Activated CD4-positive, alpha-beta T cell treated with anti-CD3 and anti-CD28 coated beads, Interleukin-2, amount 10 ng/mL, durations not matched to agents 24 days and 14 days (primary cell): ENCODE measurements at regions not wholly inside any gene's neighbourhood (a gene's known extent, or its start where the extent isn't known, plus 50 kb on each side); places are given as distances from the start of the nearest gene placed in this dataset.

Source experiments
- DNase-seq: peaks from one replicate; pipeline ENCODE4 v3.0.0; 2022
- H3K27ac Mint-ChIP-seq: one replicate; pipeline ENCODE4 v1.8.0; 2022; ENCODE audit warnings: mild to moderate bottlenecking, mixed read lengths
- H3K27me3 Mint-ChIP-seq: one replicate; pipeline ENCODE4 v1.8.0; 2022; ENCODE audit warnings: mixed read lengths
- H3K36me3 Mint-ChIP-seq: one replicate; pipeline ENCODE4 v1.8.0; 2022; ENCODE audit warnings: low read depth, mild to moderate bottlenecking, mixed read lengths
- H3K4me1 Mint-ChIP-seq: one replicate; pipeline ENCODE4 v1.8.0; 2021; ENCODE audit warnings: mixed read lengths
- H3K4me3 Mint-ChIP-seq: one replicate; pipeline ENCODE4 v1.8.0; 2022; ENCODE audit warnings: mild to moderate bottlenecking, moderate library complexity, mixed read lengths
- H3K9me3 Mint-ChIP-seq: one replicate; pipeline ENCODE4 v1.8.0; 2021; ENCODE audit warnings: mixed read lengths
- intact Hi-C: fragments of 100-400 bp; cut with micrococcal nuclease; formaldehyde crosslinking; loops from one replicate; pipeline ENCODE4 v1.15.1; 2023

DNA sequence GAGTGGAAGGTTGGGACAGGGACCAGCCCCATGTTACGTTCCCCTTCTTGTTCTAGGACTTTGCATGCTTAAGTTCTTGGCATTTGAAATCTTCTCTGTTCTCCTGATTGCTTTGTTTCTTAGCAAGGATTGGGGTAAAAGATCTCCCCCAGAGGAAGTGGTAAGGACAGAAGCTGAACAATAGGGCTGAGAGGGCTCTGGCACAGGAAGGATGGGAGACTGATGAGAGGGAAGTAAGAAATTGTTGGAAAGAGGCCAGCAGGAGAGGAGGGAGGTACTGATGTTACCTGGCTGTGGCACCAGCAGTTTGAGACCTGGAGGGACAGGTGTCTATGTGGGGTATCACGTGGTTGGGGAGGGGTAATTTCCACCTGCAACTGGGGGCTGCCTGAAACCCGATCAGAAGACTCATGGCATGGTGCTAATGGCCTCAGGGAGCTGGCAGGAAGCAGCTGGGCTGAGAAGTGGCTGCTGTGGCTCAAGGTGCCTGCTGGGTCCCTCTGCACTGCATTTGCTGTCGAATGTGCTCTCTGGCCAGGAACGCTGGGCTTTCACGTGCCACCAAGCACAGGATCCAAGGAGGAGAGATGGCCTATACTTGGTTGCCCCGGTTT, 108.4 kb downstream of the LSM3 start:
- intact Hi-C loops, result no loop called here
- Mint-ChIP-seq H3K27ac (no peak overlapping the region), H3K36me3 (no peaks in the 10 kb centered on the region), H3K4me3 (no peak overlapping the region), H3K4me1 (no peaks in the 10 kb centered on the region), H3K9me3 (no peaks in the 10 kb centered on the region), H3K27me3 (peaks cover 11% of the 10 kb centered on the region)
- DNase-seq, result no peak

DNA sequence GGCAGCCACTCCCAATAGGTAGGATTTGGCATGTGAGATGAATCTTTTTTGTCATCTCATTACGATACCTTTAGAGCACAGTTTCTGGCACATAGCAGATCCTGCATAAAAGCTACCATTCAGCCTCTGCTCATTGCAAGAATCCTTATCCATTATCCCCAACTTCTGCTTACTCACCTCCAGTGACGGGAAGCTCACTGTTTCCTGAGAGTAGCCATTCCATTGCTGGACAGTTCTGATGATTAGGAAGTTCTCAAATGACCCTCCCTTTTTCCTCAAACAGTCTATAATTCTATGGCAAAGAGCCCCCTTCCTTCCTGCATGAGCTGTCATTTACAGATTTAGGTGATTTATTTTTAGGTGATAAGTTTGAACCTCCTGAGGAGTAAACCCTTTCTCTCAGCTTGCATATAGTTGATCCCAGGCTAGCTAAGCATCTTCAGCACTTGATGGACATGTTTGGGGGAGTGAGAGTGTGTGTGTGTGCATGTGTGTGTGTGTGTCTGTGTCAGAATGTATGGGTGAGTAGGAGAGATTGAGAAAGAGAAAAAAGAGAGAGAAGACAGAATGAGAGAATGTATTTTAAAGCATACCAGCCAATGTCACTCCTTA, 109.7 kb downstream of the LSM3 start:
- no peaks in the 10 kb centered on the region for H3K36me3 Mint-ChIP-seq
- intact Hi-C loops, result no loop called here
- H3K27ac Mint-ChIP-seq, result no peak overlapping the region
- DNase-seq, result no peak
- H3K4me3 Mint-ChIP-seq, result no peak overlapping the region
- peaks cover 11% of the 10 kb centered on the region for H3K27me3 Mint-ChIP-seq
- H3K4me1 Mint-ChIP-seq, result no peaks in the 10 kb centered on the region
- no peaks in the 10 kb centered on the region for H3K9me3 Mint-ChIP-seq

DNA sequence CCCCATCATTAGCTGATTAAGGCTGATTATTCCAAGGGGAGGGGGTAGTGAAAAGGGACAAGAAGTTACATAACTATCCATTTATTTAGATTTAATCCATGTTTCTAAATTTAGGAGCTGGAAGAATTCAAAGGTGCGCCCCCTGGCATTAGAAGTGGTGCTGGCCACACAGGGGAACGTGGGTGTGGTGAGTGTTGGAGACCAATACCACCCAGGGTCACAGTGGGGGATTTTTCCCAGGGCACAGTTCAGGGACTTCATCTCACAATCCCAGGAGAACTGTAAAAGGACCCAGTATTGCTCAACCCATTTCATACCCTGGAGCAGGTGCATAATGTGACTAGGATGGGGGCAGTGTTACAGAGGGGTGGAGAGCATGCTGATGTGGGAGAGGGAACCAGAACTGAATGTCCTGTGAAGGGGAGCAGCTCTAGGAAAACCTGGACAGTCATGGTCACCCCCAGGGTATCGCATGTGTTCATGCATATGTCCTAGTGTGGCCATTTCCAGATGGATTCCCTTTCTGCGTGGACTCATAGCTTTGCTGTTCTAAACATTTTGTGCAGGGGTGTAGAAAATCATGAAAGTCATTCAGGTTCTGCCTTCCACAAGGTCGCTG, 110.3 kb downstream of the LSM3 start:
- intact Hi-C loops, result no loop called here
- no peak overlapping the region for H3K4me3 Mint-ChIP-seq
- no peaks in the 10 kb centered on the region for H3K36me3 Mint-ChIP-seq
- no peak overlapping the region for H3K27ac Mint-ChIP-seq
- peaks cover 11% of the 10 kb centered on the region for H3K27me3 Mint-ChIP-seq
- H3K9me3 Mint-ChIP-seq, result no peaks in the 10 kb centered on the region
- no peaks in the 10 kb centered on the region for H3K4me1 Mint-ChIP-seq
- no peak for DNase-seq

DNA sequence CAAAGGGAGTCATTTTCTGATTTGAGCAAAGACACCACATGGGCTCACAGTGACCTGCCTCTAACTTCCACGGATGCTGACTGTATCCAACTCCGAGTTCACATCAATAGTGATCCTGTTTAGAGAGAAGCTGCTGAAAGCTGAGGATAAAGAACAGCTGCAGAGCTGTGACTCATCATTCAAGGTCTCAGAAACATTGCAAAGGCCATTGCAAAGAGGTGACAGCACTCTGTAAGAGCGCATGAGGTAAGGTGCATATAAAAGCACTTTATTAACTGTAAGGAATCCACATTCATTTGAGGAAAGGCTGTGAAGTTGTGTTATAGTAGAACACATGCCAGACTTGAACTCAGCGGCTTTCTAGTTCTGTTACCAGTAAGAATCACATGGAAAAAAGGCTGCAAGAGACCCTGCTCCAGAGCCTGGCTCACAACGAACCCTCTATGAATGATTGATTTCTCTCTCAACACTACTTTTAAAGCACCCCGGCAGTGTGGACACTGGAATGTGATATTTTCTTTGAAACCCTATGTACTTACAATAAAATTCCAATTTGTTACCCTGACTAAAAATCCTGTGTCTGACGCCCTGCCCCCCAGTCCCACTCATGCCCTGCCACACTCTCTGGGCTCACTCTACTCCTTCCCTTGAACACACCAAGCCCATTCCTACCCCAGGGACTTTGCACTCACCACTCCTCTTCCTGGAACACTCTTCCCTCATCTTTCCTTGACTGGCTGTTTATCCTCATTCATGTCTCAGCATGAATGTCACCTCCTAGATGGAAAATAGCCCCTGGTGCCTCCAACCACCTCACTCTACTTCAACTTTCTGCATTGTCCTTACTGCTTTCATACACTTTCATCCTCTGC, 111.2 kb downstream of the LSM3 start:
- no peak for DNase-seq
- Mint-ChIP-seq H3K27ac (no peak overlapping the region), H3K27me3 (peaks cover 14% of the 10 kb centered on the region), H3K4me3 (no peak overlapping the region), H3K4me1 (no peaks in the 10 kb centered on the region), H3K36me3 (no peaks in the 10 kb centered on the region), H3K9me3 (no peaks in the 10 kb centered on the region)
- intact Hi-C loops, result no loop called here

- Mint-ChIP-seq H3K27me3 (peaks cover 16% of the 10 kb centered on the region), H3K4me3 (no peak overlapping the region), H3K9me3 (no peaks in the 10 kb centered on the region), H3K27ac (no peak overlapping the region), H3K36me3 (no peaks in the 10 kb centered on the region), H3K4me1 (no peaks in the 10 kb centered on the region)
- no peak for DNase-seq
- intact Hi-C loops, result no loop called here
Observed at GRCh38 chr3:14290631-14291385, 111.6 kb upstream of the SLC6A6 start.

GRCh38 chr3:14295037-14295436, 107.4 kb upstream of the SLC6A6 start:
- Mint-ChIP-seq H3K4me3 (no peak overlapping the region), H3K27me3 (peaks cover 13% of the 10 kb centered on the region), H3K9me3 (no peaks in the 10 kb centered on the region), H3K36me3 (no peaks in the 10 kb centered on the region), H3K4me1 (no peaks in the 10 kb centered on the region), H3K27ac (no peak overlapping the region)
- DNase-seq, result no peak
- intact Hi-C loops, result no loop called here

GRCh38 chr3:14295801-14296200, 106.6 kb upstream of the SLC6A6 start:
- Mint-ChIP-seq H3K27me3 (peaks cover 7% of the 10 kb centered on the region), H3K4me3 (no peak overlapping the region), H3K27ac (no peak overlapping the region), H3K4me1 (no peaks in the 10 kb centered on the region), H3K9me3 (no peaks in the 10 kb centered on the region), H3K36me3 (no peaks in the 10 kb centered on the region)
- intact Hi-C loops, result no loop called here
- DNase-seq, result no peak

DNA sequence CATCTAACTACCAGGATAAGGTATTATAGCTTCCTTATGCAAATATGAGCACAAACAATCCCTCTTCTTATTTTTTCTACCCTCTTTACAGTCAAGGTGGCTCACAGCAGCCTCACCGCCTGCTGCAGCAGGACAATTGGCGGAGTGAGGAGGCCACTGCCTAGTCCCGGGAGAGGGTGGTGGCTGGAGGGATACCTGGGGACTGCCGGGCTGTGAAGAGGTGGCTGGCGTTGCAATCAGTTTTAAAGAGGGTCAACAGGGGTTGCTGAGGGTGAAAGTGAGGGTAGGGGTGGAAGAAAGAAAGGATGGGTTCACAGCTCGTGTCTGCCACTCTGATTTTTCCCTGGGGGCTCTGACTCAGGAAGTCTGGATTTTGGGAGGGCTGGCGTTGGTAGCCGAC, 105.1 kb upstream of the SLC6A6 start:
- no peak overlapping the region for H3K4me3 Mint-ChIP-seq
- intact Hi-C loops, result no loop called here
- H3K36me3 Mint-ChIP-seq, result no peaks in the 10 kb centered on the region
- peaks cover 5% of the 10 kb centered on the region for H3K27me3 Mint-ChIP-seq
- no peaks in the 10 kb centered on the region for H3K4me1 Mint-ChIP-seq
- no peak overlapping the region for H3K27ac Mint-ChIP-seq
- no peaks in the 10 kb centered on the region for H3K9me3 Mint-ChIP-seq
- DNase-seq, result no peak

DNA sequence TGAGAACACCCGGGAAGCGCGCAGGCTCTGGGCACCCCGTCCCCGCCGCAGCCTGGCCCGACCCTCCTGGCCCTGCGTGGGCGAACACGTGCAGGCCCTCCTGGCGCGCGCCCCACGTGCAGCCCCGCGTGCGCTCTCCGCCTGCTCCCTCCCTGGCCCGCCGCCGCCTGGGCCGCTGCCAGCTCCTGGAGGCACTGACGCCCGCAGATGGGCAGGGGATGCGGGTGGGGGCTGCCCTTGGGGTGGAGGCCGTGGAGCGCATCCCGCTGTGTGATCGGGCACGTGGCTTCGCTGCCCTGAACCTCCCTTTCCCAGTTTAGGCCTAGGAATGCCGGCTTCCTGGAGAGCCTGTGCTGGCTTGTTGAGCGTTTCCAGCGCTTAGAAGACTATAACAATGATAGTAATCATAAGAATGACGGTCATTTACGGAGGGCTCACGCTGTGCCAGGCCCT, 104.6 kb upstream of the SLC6A6 start:
- no peak for DNase-seq
- Mint-ChIP-seq H3K4me1 (no peaks in the 10 kb centered on the region), H3K9me3 (no peaks in the 10 kb centered on the region), H3K27ac (no peak overlapping the region), H3K27me3 (peaks cover 5% of the 10 kb centered on the region), H3K36me3 (no peaks in the 10 kb centered on the region), H3K4me3 (no peak overlapping the region)
- intact Hi-C loops, result no loop called here

- Mint-ChIP-seq H3K4me3 (no peak overlapping the region), H3K4me1 (peaks cover 2% of the 10 kb centered on the region), H3K9me3 (no peaks in the 10 kb centered on the region), H3K27me3 (peaks cover 6% of the 10 kb centered on the region), H3K36me3 (no peaks in the 10 kb centered on the region), H3K27ac (no peak overlapping the region)
- intact Hi-C loops, result no loop called here
- DNase-seq, result no peak
Observed at GRCh38 chr3:14298442-14298841, 104.0 kb upstream of the SLC6A6 start.

GRCh38 chr3:14298991-14299555, 103.3 kb upstream of the SLC6A6 start:
- intact Hi-C loops, result no loop called here
- no peak for DNase-seq
- H3K27me3 Mint-ChIP-seq, result peaks cover 7% of the 10 kb centered on the region
- no peak overlapping the region for H3K27ac Mint-ChIP-seq
- H3K4me1 Mint-ChIP-seq, result peaks cover 4% of the 10 kb centered on the region
- H3K9me3 Mint-ChIP-seq, result no peaks in the 10 kb centered on the region
- no peaks in the 10 kb centered on the region for H3K36me3 Mint-ChIP-seq
- no peak overlapping the region for H3K4me3 Mint-ChIP-seq

DNA sequence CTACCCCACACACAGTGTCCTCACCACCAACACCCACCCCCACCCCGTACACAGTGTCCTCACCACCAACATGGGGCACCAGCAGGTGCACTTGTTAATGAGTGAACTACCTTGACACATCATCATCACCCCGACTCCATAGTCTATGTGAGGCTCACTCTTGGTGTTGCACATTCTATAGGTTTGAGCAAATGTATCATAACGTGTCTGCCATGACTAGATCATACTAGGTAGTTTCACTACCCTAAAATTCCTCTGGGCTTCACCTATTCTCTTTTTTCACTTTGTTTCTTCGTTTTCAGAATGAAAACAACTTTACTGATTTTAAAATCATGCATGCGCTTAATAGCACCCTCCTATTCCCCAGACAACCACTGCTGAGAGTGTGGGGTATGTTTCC, 102.6 kb upstream of the SLC6A6 start:
- intact Hi-C loops, result no loop called here
- no peaks in the 10 kb centered on the region for H3K9me3 Mint-ChIP-seq
- H3K4me1 Mint-ChIP-seq, result peaks cover 4% of the 10 kb centered on the region
- H3K27me3 Mint-ChIP-seq, result peaks cover 5% of the 10 kb centered on the region
- no peaks in the 10 kb centered on the region for H3K36me3 Mint-ChIP-seq
- no peak for DNase-seq
- no peak overlapping the region for H3K27ac Mint-ChIP-seq
- no peak overlapping the region for H3K4me3 Mint-ChIP-seq

DNA sequence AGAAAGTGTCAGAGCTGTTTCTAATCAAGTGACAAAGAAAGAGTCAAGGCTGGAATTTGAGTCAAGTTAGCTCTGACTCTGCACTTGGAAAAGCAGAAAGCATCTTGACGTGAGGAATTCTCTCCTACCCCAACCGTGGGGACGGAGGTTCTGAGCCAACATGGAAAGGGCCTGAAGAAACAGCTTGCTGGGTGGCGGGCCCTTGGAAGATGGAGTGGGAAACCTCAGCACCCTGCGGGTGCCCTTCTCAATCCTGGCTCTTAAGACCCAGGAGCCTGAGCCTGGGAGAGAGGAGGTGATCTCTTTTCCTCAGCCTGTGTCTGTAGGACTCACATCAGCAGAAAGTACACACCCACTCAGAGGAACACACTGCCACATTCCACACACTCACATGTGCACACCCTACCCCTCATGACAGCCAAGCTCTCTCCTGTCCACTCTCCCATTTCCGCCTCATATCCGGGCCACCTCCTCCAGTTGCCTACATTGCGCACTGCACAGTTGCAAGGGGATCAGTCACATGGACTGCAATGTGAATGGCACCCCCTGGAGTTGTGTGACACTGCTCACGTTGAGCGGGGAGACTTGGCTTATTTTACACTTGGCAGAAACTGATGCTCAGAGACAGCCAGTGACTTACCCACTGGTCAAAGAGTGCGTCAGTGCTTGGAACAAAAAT, 101.5 kb upstream of the SLC6A6 start:
- peaks cover 6% of the 10 kb centered on the region for H3K27me3 Mint-ChIP-seq
- H3K36me3 Mint-ChIP-seq, result no peaks in the 10 kb centered on the region
- peaks cover 4% of the 10 kb centered on the region for H3K4me1 Mint-ChIP-seq
- intact Hi-C loops, result no loop called here
- no peak for DNase-seq
- no peaks in the 10 kb centered on the region for H3K9me3 Mint-ChIP-seq
- no peak overlapping the region for H3K27ac Mint-ChIP-seq
- no peak overlapping the region for H3K4me3 Mint-ChIP-seq
